Astrocyte of the cerebellum (primary cell): ENCODE measurements at regions not wholly inside any gene's neighbourhood (a gene's known extent, or its start where the extent isn't known, plus 50 kb on each side); places are given as distances from the start of the nearest gene placed in this dataset.

Experiments
- DNase-seq: peaks from one replicate; pipeline ENCODE4 v3.0.0-alpha.2; 2011; ENCODE audit warnings: low read depth
- H3K4me3 ChIP-seq: 2 replicates; pipeline ENCODE4 v1.5.1; 2011; ENCODE audit warnings: mild to moderate bottlenecking, low read depth, low read length, moderate library complexity
- in situ Hi-C: cut with HindIII; loops from 2 replicates; pipeline ENCODE4 v1.10.0; 2017; ENCODE audit warnings: low sequenced_read_pairs
- TF ChIP-seq, protein P1 (sequence below): IDR thresholded peaks from 2 replicates; pipeline ENCODE4 v1.5.1; 2012; ENCODE audit warnings: low read length, low read depth, moderate library complexity, mild to moderate bottlenecking; ENCODE audit errors: missing control alignments

DNA sequence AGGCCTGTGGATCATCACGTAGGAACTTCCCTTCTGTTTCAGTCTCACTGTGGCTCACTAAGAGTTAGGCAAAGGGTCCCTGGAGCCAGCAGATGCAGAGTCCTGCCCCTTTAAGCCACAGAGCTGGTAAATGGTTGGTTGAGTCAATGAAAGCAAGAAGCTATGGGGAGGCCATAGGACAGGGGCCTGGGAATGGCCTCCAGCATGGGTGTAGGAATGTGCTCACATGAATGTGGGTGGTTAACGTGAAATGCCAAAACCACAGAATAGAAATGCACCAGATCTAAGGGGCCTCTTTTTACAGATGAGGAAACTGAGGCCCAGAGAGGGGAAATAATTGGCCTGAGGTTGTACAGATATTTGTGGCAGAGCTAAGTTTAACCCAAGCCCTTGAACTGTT lies 150.3 kb downstream of the TLE3 start:
- H3K4me3 ChIP-seq: no peak overlapping the region
- TF ChIP-seq, protein P1, sequence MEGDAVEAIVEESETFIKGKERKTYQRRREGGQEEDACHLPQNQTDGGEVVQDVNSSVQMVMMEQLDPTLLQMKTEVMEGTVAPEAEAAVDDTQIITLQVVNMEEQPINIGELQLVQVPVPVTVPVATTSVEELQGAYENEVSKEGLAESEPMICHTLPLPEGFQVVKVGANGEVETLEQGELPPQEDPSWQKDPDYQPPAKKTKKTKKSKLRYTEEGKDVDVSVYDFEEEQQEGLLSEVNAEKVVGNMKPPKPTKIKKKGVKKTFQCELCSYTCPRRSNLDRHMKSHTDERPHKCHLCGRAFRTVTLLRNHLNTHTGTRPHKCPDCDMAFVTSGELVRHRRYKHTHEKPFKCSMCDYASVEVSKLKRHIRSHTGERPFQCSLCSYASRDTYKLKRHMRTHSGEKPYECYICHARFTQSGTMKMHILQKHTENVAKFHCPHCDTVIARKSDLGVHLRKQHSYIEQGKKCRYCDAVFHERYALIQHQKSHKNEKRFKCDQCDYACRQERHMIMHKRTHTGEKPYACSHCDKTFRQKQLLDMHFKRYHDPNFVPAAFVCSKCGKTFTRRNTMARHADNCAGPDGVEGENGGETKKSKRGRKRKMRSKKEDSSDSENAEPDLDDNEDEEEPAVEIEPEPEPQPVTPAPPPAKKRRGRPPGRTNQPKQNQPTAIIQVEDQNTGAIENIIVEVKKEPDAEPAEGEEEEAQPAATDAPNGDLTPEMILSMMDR: no peak
- in situ Hi-C loops: no loop called here
- no peak for DNase-seq

DNA sequence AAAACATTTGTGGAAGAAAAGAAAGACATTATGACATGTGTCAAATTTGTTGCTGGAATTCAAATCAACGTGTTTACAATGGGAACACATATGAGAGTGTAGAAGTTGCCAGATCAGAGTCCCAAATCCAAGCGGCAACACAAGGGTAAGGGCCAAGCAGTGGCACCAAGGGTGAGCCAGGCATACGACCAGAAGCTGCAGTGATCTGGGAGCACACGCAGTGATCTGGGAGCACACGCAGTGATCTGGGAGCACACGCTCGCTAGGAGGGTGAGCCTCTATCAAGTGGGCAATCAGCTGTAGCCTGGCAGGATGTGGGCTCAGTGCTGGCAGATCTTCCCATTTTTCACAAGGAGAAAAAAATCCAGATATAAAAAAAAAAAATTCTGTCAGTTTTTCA lies 148.2 kb downstream of the TLE3 start:
- TF ChIP-seq, protein P1: no peak
- no peak for DNase-seq
- no peak overlapping the region for H3K4me3 ChIP-seq
- in situ Hi-C loops: no loop called here

DNA sequence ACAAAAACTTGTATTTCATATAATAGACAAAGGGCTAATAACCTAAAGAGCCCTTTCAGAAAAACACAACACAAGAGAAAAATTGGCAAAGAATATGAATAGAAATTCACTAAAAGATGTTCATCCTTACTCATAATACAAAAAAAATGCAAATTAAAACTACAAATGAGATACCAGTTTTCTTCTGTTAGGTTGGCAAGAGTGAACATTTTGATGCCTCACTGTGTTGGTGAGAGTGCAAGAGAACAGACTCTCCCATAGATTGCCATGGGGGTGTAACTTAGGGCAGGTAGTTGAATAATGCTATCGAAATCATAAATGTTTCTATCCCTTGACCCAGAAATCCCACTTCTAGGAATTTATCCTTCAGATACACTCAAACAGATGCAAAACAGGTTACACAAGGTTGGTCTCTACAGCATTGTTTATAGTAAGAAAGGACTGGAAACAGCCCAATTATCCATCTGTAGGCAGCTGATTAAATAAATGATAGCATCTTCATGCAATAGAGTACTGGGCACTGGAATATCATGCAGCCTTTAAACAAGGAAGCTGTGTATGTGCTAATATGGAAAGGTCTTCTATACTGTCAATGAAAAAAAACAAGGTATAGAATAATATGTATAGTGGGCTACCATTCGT lies 146.3 kb downstream of the TLE3 start:
- DNase-seq: no peak
- no peak overlapping the region for H3K4me3 ChIP-seq
- TF ChIP-seq, protein P1: no peak
- in situ Hi-C loops: no loop called here

DNA sequence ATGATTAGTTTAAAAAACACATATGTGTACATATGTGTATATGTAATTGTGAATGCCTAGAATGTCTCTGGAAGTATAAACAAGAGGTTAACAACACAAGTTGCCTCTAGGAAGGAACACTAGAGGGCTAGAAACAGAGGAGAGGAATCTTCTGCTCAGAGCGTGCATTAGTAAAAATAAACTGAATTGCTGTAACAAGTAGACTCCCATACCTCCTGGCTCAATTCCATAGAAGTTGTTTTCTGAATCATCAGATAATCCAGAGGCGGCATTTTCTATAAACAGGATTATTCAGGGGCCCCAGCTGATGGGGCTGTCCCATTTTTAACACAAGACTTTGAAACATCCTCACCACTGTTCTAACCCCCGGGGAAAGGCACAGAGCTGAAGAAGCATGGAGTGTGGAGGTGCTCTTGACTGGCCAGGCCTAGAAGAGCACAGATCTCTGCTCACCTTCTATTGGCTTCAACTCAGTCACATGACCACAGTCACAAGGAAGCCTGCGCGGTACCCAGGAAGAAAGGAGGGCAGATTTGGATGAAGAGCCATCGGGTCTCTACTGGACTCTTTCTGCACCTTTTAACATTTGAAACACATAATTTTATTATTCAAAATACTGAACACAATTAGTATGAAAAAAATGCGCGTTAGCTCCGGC lies 145.7 kb downstream of the TLE3 start:
- in situ Hi-C loops: no loop called here
- TF ChIP-seq, protein P1: no peak
- no peak for DNase-seq
- H3K4me3 ChIP-seq: no peak overlapping the region

DNA sequence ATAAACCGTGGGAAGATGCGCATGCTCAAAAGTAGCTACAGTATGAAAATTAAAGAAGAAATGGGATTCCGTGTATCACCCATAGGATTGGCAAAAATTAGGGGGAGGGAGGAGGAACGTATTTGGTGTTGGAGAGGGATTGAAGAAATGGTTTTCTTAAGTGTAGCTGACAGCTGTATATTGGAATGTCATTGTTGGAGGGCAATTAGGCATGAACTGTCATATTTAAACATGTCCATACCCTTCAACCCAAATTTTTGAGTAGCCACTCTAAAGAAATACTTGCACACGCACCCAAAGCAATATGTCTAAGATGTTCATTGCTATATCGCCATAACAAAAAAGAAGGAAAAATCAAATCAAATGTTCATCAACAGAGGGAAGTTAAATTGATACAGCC lies 144.7 kb downstream of the TLE3 start:
- DNase-seq: no peak
- in situ Hi-C loops: no loop called here
- TF ChIP-seq, protein P1: no peak
- H3K4me3 ChIP-seq: no peak overlapping the region

DNA sequence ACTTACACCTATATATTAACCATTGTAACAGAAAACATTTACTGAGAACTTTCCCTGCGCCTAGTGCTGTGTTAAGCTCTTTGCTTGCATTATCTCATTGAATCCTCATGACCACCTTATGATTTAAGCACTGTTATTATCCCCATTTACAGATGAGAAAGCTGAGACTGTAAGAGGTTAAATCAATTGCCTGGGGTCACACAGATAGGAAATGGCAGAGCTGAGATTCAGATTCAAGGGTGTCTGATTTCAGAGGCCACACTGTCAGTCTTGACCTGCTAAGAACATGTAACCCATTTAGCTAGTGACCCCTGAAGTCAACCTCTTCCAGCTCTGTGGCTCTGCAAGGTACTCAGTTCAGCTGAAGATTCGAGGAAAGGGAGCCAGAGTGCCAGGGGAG lies 143.9 kb downstream of the TLE3 start:
- H3K4me3 ChIP-seq: no peak overlapping the region
- TF ChIP-seq, protein P1: no peak
- in situ Hi-C loops: no loop called here
- DNase-seq: no peak
